ENCODE measurements at regions not wholly inside any gene's neighbourhood (a gene's known extent, or its start where the extent isn't known, plus 50 kb on each side); places are given as distances from the start of the nearest gene placed in this dataset.
"Not testable (repeated sequence)": the region's sequence is repeated elsewhere in the genome, so short reads cannot be mapped to it uniquely, and the experiment has no call there.

- Mint-ChIP-seq H3K27ac (no peak overlapping the region), H3K36me3 (ENCODE audit: low read depth) (no peaks in the 10 kb centered on the region), H3K4me1 (ENCODE audit: low read depth) (no peaks in the 10 kb centered on the region), H3K27me3 (ENCODE audit: low read depth) (no peaks in the 10 kb centered on the region), H3K4me3 (no peak overlapping the region), H3K9me3 (peaks cover 12% of the 10 kb centered on the region)
- DNase-seq (ENCODE audit: low spot score), result no peak
These were observed 134.9 kb downstream of the RAMP3 start for GRCh38 chr7:45292481-45292880.

GRCh38 chr7:45293295-45293942 is 135.8 kb downstream of the RAMP3 start:
- Mint-ChIP-seq H3K4me3 (no peak overlapping the region), H3K27me3 (ENCODE audit: low read depth) (no peaks in the 10 kb centered on the region), H3K36me3 (ENCODE audit: low read depth) (no peaks in the 10 kb centered on the region), H3K27ac (no peak overlapping the region), H3K9me3 (peaks cover 5% of the 10 kb centered on the region), H3K4me1 (ENCODE audit: low read depth) (no peaks in the 10 kb centered on the region)
- DNase-seq (ENCODE audit: low spot score), result no peak

DNA sequence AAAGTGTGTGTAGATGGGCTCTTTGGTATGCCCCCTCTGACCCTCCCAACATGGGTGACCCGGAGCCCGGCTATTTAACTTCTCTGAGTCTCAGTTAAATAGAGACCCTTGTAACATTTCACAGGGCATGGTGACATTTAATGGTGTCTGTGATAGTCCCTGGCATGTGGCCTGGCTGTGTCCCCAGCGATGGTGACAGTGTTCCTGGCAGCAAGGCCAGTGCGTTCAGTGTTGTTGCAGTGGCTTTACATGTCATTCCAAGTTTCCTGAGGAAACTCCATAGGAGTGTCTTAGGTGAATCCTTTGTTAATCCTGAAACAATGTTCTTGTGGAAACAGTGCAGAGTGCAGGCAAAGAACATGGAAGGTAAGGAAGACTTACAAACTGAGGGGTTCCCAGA is 137.0 kb downstream of the RAMP3 start:
- H3K4me3 Mint-ChIP-seq, result no peak overlapping the region
- H3K27ac Mint-ChIP-seq, result no peak overlapping the region
- no peaks in the 10 kb centered on the region for H3K36me3 Mint-ChIP-seq (ENCODE audit: low read depth)
- no peaks in the 10 kb centered on the region for H3K4me1 Mint-ChIP-seq (ENCODE audit: low read depth)
- H3K9me3 Mint-ChIP-seq, result no peaks in the 10 kb centered on the region
- H3K27me3 Mint-ChIP-seq (ENCODE audit: low read depth), result peaks cover 6% of the 10 kb centered on the region
- no peak for DNase-seq (ENCODE audit: low spot score)

- Mint-ChIP-seq H3K9me3 (no peaks in the 10 kb centered on the region), H3K27me3 (ENCODE audit: low read depth) (peaks cover 10% of the 10 kb centered on the region)
These were observed 137.6 kb downstream of the RAMP3 start for GRCh38 chr7:45295222-45295621.

GRCh38 chr7:45296748-45297147 is 139.2 kb downstream of the RAMP3 start:
- DNase-seq (ENCODE audit: low spot score), result no peak
- H3K4me3 Mint-ChIP-seq, result no peak overlapping the region
- no peaks in the 10 kb centered on the region for H3K4me1 Mint-ChIP-seq (ENCODE audit: low read depth)
- no peaks in the 10 kb centered on the region for H3K9me3 Mint-ChIP-seq
- H3K36me3 Mint-ChIP-seq (ENCODE audit: low read depth), result no peaks in the 10 kb centered on the region
- H3K27ac Mint-ChIP-seq, result no peak overlapping the region
- peaks cover 13% of the 10 kb centered on the region for H3K27me3 Mint-ChIP-seq (ENCODE audit: low read depth)

More at GRCh38 chr7:45295222-45295621, 137.6 kb downstream of the RAMP3 start:
- no peaks in the 10 kb centered on the region for H3K4me1 Mint-ChIP-seq (ENCODE audit: low read depth)
- no peaks in the 10 kb centered on the region for H3K36me3 Mint-ChIP-seq (ENCODE audit: low read depth)
- no peak overlapping the region for H3K27ac Mint-ChIP-seq
- no peak overlapping the region for H3K4me3 Mint-ChIP-seq
- no peak for DNase-seq (ENCODE audit: low spot score)

DNA sequence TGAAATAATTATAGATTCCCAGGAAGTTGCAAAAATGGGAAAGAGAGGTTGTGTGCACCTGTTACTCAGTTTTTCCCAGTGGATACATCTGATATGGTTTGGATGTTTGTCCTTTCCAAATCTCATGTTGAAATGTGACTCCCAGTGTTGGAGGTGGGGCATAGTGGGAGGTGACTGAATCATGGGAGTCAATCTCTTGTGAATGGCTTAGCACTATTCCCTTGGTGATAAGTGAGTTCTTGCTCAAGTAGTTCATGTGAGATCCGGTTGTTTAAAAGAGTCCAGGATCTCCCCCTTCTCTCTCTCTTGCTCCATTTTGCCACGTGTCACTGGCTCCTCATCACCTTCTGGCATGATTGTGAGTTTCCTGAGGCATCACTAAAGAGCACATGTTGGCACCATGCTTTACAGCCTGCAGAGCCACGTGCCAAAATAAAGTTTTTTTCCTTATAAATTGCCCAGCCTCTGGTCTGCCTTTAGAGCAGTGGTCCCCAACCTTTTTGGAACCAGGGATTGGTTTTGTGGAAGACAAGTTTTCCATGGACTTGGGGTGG is 149.2 kb downstream of the RAMP3 start:
- Mint-ChIP-seq H3K9me3 (peaks cover 17% of the 10 kb centered on the region), H3K36me3 (ENCODE audit: low read depth) (no peaks in the 10 kb centered on the region), H3K27me3 (ENCODE audit: low read depth) (peaks cover 6% of the 10 kb centered on the region), H3K4me3 (no peak overlapping the region), H3K27ac (no peak overlapping the region), H3K4me1 (ENCODE audit: low read depth) (no peaks in the 10 kb centered on the region)
- no peak for DNase-seq (ENCODE audit: low spot score)

DNA sequence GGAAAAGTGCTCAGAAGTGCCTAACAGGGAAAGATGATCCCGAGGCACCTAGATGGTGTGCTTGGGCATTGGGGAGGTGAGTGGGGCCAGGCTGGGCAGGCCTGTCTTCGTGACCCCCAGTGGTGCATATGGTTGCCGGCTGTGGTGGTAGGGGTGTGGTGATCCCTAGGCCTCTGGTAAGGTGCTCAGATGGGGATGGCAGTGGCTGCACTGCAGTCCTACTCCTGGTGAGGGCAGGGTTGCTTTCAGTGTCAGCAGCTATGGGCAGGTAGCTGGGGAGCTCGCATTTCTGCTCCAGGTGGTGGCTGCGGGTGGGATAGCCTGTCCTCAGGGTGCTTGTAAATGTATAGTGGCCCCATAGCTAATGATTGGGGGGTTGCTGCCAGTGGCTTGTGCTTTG is 154.0 kb downstream of the RAMP3 start:
- H3K27ac Mint-ChIP-seq, result no peak overlapping the region

GRCh38 chr7:45315512-45315911 is 157.9 kb downstream of the RAMP3 start:
- not testable (repeated sequence) for H3K27ac Mint-ChIP-seq; H3K4me1 Mint-ChIP-seq (ENCODE audit: low read depth)
- H3K9me3 Mint-ChIP-seq, result peaks cover 23% of the 10 kb centered on the region

More for the DNA sequence above, 154.0 kb downstream of the RAMP3 start:
- Mint-ChIP-seq H3K36me3 (ENCODE audit: low read depth) (no peaks in the 10 kb centered on the region), H3K4me1 (ENCODE audit: low read depth) (no peaks in the 10 kb centered on the region), H3K4me3 (no peak overlapping the region), H3K27me3 (ENCODE audit: low read depth) (peaks cover 6% of the 10 kb centered on the region), H3K9me3 (peaks cover 25% of the 10 kb centered on the region)
- DNase-seq (ENCODE audit: low spot score), result no peak

GRCh38 chr7:45324683-45325237 is 167.2 kb downstream of the RAMP3 start:
- no peak for DNase-seq (ENCODE audit: low spot score)
- no peaks in the 10 kb centered on the region for H3K4me1 Mint-ChIP-seq (ENCODE audit: low read depth)
- H3K9me3 Mint-ChIP-seq, result no peaks in the 10 kb centered on the region
- H3K36me3 Mint-ChIP-seq (ENCODE audit: low read depth), result no peaks in the 10 kb centered on the region
- H3K27ac Mint-ChIP-seq, result no peak overlapping the region
- no peaks in the 10 kb centered on the region for H3K27me3 Mint-ChIP-seq (ENCODE audit: low read depth)
- H3K4me3 Mint-ChIP-seq, result no peak overlapping the region

More at GRCh38 chr7:45315512-45315911, 157.9 kb downstream of the RAMP3 start:
- not testable (repeated sequence) for H3K36me3 Mint-ChIP-seq (ENCODE audit: low read depth); H3K27me3 Mint-ChIP-seq (ENCODE audit: low read depth); H3K4me3 Mint-ChIP-seq; DNase-seq (ENCODE audit: low spot score)

DNA sequence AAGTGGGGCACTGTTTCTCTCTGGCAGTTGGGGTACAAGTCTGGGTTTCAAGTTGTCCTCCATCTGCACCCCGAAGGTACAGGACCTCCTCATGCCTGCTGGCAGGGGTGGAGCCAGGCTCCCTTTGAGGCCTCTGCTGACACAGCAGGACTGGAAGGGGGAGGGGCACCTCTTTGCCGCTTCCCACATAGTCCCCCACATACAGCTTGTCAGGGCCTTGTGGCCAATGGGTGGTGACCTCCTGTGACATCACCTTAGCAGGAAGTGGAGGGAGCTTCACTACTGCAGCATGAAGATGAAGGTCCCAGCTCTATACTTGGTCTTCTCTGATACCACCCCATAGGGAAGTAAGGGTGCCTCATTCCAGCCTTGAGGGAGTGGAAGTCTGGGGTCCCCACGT is 167.8 kb downstream of the RAMP3 start:
- no peaks in the 10 kb centered on the region for H3K4me1 Mint-ChIP-seq (ENCODE audit: low read depth)
- no peaks in the 10 kb centered on the region for H3K27me3 Mint-ChIP-seq (ENCODE audit: low read depth)
- no peaks in the 10 kb centered on the region for H3K36me3 Mint-ChIP-seq (ENCODE audit: low read depth)
- H3K27ac Mint-ChIP-seq, result no peak overlapping the region
- no peak overlapping the region for H3K4me3 Mint-ChIP-seq
- no peaks in the 10 kb centered on the region for H3K9me3 Mint-ChIP-seq
- DNase-seq (ENCODE audit: low spot score), result no peak

DNA sequence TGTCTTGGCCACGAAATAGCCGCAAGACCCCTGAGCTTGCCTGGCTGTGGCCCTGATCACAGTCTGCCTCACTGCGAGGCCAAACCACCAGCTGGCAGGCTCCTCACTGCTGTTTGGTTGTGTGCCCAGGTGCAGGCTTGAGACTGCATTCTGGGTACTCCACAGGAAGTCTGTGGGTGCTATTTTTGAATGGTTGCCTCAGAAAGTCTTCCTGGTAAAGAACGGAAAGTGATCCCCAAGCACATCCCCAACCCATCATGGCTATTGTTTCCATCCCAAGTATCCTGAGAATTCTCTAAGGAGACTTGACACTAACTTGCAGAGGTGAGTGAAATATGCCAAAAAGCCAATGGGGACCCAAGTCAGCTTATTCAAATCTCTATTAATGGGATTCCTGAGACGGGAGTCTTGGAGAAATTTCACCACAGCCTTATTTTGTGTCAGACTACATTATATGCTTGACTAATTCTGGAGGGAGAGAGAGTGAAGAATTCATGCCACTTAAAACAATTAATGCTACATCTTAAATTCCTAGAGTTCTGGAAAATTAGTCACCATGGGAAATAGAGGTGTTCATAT is 170.9 kb downstream of the RAMP3 start:
- Mint-ChIP-seq H3K9me3 (peaks cover 5% of the 10 kb centered on the region), H3K36me3 (ENCODE audit: low read depth) (no peaks in the 10 kb centered on the region), H3K27ac (no peak overlapping the region), H3K4me3 (no peak overlapping the region), H3K27me3 (ENCODE audit: low read depth) (no peaks in the 10 kb centered on the region), H3K4me1 (ENCODE audit: low read depth) (no peaks in the 10 kb centered on the region)
- no peak for DNase-seq (ENCODE audit: low spot score)

GRCh38 chr7:45331563-45331962 is 174.0 kb downstream of the RAMP3 start:
- no peaks in the 10 kb centered on the region for H3K4me1 Mint-ChIP-seq (ENCODE audit: low read depth)
- H3K36me3 Mint-ChIP-seq (ENCODE audit: low read depth), result no peaks in the 10 kb centered on the region
- peaks cover 5% of the 10 kb centered on the region for H3K9me3 Mint-ChIP-seq
- no peak overlapping the region for H3K27ac Mint-ChIP-seq
- DNase-seq (ENCODE audit: low spot score), result no peak
- H3K27me3 Mint-ChIP-seq (ENCODE audit: low read depth), result peaks cover 3% of the 10 kb centered on the region
- H3K4me3 Mint-ChIP-seq, result no peak overlapping the region

DNA sequence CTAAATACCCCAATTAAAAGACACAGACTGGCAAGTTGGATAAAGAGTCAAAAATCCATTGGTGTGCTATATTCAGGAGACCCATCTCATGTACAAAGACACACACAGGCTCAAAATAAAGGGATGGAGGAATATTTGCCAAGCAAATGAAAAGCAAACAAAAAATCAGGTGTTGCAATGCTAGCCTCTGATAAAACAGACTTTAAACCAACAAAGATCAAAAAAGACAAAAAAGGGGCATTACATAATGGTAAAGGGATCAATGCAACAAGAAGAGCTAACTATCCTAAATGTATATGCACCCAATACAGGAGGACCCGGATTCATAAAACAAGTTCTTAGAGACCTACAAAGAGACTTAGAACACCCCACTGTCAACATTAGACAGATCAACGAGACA is 177.4 kb downstream of the RAMP3 start:
- not testable (repeated sequence) for H3K4me3 Mint-ChIP-seq; H3K9me3 Mint-ChIP-seq; H3K27me3 Mint-ChIP-seq (ENCODE audit: low read depth); H3K27ac Mint-ChIP-seq; DNase-seq (ENCODE audit: low spot score); H3K36me3 Mint-ChIP-seq (ENCODE audit: low read depth); H3K4me1 Mint-ChIP-seq (ENCODE audit: low read depth)

DNA sequence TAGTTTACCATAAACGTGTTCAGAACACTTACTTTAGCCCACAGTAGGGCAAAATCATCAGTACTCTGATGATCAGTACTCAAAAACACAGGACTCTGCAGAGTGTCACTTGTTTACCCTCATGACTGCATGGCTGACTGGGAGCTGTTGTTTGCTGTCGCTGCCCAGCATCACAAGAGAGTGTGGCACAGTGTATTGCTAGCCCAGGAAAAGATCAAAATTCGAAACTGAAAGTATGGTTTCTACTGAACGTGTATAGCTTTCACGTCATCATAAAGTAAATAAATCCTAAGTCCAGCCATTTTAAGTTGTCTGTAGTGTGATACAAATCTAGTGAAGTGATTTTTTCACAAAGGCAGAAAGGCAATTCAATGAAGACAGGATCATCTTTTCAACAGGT is 184.6 kb downstream of the RAMP3 start:
- DNase-seq (ENCODE audit: low spot score), result no peak
- Mint-ChIP-seq H3K4me1 (ENCODE audit: low read depth) (no peaks in the 10 kb centered on the region), H3K4me3 (no peak overlapping the region), H3K36me3 (ENCODE audit: low read depth) (no peaks in the 10 kb centered on the region), H3K27me3 (ENCODE audit: low read depth) (peaks cover 7% of the 10 kb centered on the region), H3K9me3 (no peaks in the 10 kb centered on the region), H3K27ac (no peak overlapping the region)

Data from T-helper 2 cell treated with Interferon-gamma antibody and Interleukin-4, amounts not matched to agents 5 μg/mL and 100 μg/mL, for 36 hours (primary cell).